Psoas muscle (tissue), 7 donors: ENCODE measurements at regions not wholly inside any gene's neighbourhood (a gene's known extent, or its start where the extent isn't known, plus 50 kb on each side); places are given as distances from the start of the nearest gene placed in this dataset.

Source experiments
- ATAC-seq, 4 donors: fragments of 200-7000 bp; cut with Tn5 transposase; one replicate each; pipeline ENCODE4 v1.9.1; 2020; ENCODE audit warnings: moderate library complexity in 3 of 4, mild to moderate bottlenecking in 2 of 4
- DNase-seq, 2 donors: peaks; one replicate each; pipeline ENCODE4 v3.0.0-alpha.2; 2020
- H3K27ac ChIP-seq: fragments of 200-600 bp; one replicate; pipeline ENCODE4 v1.8.0; 2022
- H3K27me3 ChIP-seq, 3 donors: fragments of 200-600 bp in 1 of 3; one replicate each; pipeline versions ENCODE4 v1.6.1 to v1.8.0; 2013 to 2022; ENCODE audit warnings: low read length in 2 of 3, mild to moderate bottlenecking in 2 of 3, moderate library complexity in 1 of 3; ENCODE audit not compliant: insufficient read depth in 3 of 3
- H3K36me3 ChIP-seq, 2 donors: fragments of 200-600 bp in 1 of 2; one replicate each; pipeline versions ENCODE4 v1.6.1 to v1.8.0; 2013 to 2022; ENCODE audit warnings: low read depth in 1 of 2, mild to moderate bottlenecking in 1 of 2, moderate library complexity in 1 of 2; ENCODE audit not compliant: insufficient read depth in 1 of 2
- H3K4me1 ChIP-seq: fragments of 200-600 bp; one replicate; pipeline ENCODE4 v1.8.0; 2022
- H3K4me3 ChIP-seq: fragments of 200-600 bp; one replicate; pipeline ENCODE4 v1.8.0; 2022; ENCODE audit warnings: mild to moderate bottlenecking
- H3K9me3 ChIP-seq: fragments of 200-600 bp; one replicate; pipeline ENCODE4 v1.8.0; 2022
- CTCF ChIP-seq: fragments of 200-600 bp; IDR thresholded peaks from one replicate; pipeline ENCODE4 v1.8.0; 2022; ENCODE audit warnings: antibody characterized with exemption
- WGBS, 3 donors: extraction: QIAGEN DNeasy Blood & Tissue Kit; methylation state at CpG; one replicate each; pipeline versions ENCODE4 v1.1.6 to v1.1.7; 2013; 5-methylcytosine and 5-hydroxymethylcytosine counted together
- intact Hi-C, 2 donors: fragments of 100-400 bp; cut with DNase I; formaldehyde crosslinking; loops; one replicate each; pipeline versions ENCODE4 v1.11.0 to v1.14.2; 2022
- donor health status: healthy with polysubstance abuse.
- donor health status: DM: no; HTN: no; CAD: no; lungs with moderate emphysema.
- donor health status: Bipolar disorder and iron deficiency.
- donor health status: healthy.
- donor health status: DM: yes; HTN: yes; CAD: no.
- donor health status: DM: no; HTN: no; CAD: no.
- donor health status: DM: yes; HTN: yes; CAD: no.

- H3K4me3 ChIP-seq = no peak overlapping the region
- 87 to 96% (median 95%) methylated on average over 2 of the region's 2 CpGs for WGBS, 3 donors
These were observed 191.8 kb downstream of the URI1 start for GRCh38 chr19:30133803-30134202.

GRCh38 chr19:30135093-30135757 is 193.2 kb downstream of the URI1 start:
- intact Hi-C loops = no loop called here
- no peaks in the 10 kb centered on the region for H3K4me1 ChIP-seq
- no peaks in the 10 kb centered on the region for H3K27me3 ChIP-seq
- no peak overlapping the region for H3K4me3 ChIP-seq
- no peak for DNase-seq
- no peaks in the 10 kb centered on the region for H3K36me3 ChIP-seq
- WGBS, 3 donors = 64 to 70% (median 69%) methylated on average over 12 of the region's 12 CpGs
- H3K9me3 ChIP-seq = no peaks in the 10 kb centered on the region
- no peak for TF ChIP-seq CTCF
- no peak for ATAC-seq
- no peak overlapping the region for H3K27ac ChIP-seq

More at GRCh38 chr19:30133803-30134202, 191.8 kb downstream of the URI1 start:
- no peak for DNase-seq
- no peaks in the 10 kb centered on the region for H3K27me3 ChIP-seq
- intact Hi-C loops = no loop called here
- no peaks in the 10 kb centered on the region for H3K9me3 ChIP-seq
- H3K4me1 ChIP-seq = no peaks in the 10 kb centered on the region
- H3K36me3 ChIP-seq = no peaks in the 10 kb centered on the region
- ATAC-seq = no peak
- H3K27ac ChIP-seq = no peak overlapping the region
- no peak for TF ChIP-seq CTCF

- intact Hi-C loops = no loop called here
- ATAC-seq (no peak), DNase-seq (no peak)
- Histone ChIP-seq H3K27me3 (no peaks in the 10 kb centered on the region), H3K27ac (no peak overlapping the region), H3K4me3 (no peak overlapping the region), H3K9me3 (no peaks in the 10 kb centered on the region), H3K36me3 (no peaks in the 10 kb centered on the region), H3K4me1 (no peaks in the 10 kb centered on the region)
- 60 to 71% (median 61%) methylated on average over 4 of the region's 4 CpGs for WGBS, 3 donors
- no peak for TF ChIP-seq CTCF
These were observed 193.8 kb downstream of the URI1 start for GRCh38 chr19:30135797-30136196.

GRCh38 chr19:30136611-30137195 is 194.7 kb downstream of the URI1 start:
- no peaks in the 10 kb centered on the region for H3K27me3 ChIP-seq
- intact Hi-C loops = no loop called here
- H3K9me3 ChIP-seq = no peaks in the 10 kb centered on the region
- DNase-seq (no peak), ATAC-seq (no peak)
- H3K4me1 ChIP-seq = no peaks in the 10 kb centered on the region
- H3K27ac ChIP-seq = no peak overlapping the region
- no peak overlapping the region for H3K4me3 ChIP-seq
- TF ChIP-seq CTCF = no peak
- no peaks in the 10 kb centered on the region for H3K36me3 ChIP-seq
- 63 to 77% (median 73%) methylated on average over 5 of the region's 5 CpGs for WGBS, 3 donors

GRCh38 chr19:30137747-30138146 is 195.7 kb downstream of the URI1 start:
- WGBS, 3 donors = 79 to 88% (median 80%) methylated on average over 5 of the region's 5 CpGs
- Histone ChIP-seq H3K27me3 (no peaks in the 10 kb centered on the region), H3K4me3 (no peak overlapping the region), H3K4me1 (no peaks in the 10 kb centered on the region), H3K9me3 (no peaks in the 10 kb centered on the region), H3K27ac (no peak overlapping the region), H3K36me3 (no peaks in the 10 kb centered on the region)
- no peak for TF ChIP-seq CTCF
- intact Hi-C loops = no loop called here
- ATAC-seq = no peak
- DNase-seq = no peak
